ENCODE measurements at regions not wholly inside any gene's neighbourhood (a gene's known extent, or its start where the extent isn't known, plus 50 kb on each side); places are given as distances from the start of the nearest gene placed in this dataset.

GRCh38 chr18:55762424-55762823 is 174.4 kb upstream of the TCF4 start:
- Histone ChIP-seq H3K4me1 (no peaks in the 10 kb centered on the region), H3K27ac (no peak overlapping the region), H3K27me3 (no peaks in the 10 kb centered on the region), H3K4me3 (no peak overlapping the region), H3K9me3 (no peaks in the 10 kb centered on the region), H3K36me3 (no peaks in the 10 kb centered on the region)
- intact Hi-C loops (cut with DNase I): no loop called here
- TF ChIP-seq, protein P1, sequence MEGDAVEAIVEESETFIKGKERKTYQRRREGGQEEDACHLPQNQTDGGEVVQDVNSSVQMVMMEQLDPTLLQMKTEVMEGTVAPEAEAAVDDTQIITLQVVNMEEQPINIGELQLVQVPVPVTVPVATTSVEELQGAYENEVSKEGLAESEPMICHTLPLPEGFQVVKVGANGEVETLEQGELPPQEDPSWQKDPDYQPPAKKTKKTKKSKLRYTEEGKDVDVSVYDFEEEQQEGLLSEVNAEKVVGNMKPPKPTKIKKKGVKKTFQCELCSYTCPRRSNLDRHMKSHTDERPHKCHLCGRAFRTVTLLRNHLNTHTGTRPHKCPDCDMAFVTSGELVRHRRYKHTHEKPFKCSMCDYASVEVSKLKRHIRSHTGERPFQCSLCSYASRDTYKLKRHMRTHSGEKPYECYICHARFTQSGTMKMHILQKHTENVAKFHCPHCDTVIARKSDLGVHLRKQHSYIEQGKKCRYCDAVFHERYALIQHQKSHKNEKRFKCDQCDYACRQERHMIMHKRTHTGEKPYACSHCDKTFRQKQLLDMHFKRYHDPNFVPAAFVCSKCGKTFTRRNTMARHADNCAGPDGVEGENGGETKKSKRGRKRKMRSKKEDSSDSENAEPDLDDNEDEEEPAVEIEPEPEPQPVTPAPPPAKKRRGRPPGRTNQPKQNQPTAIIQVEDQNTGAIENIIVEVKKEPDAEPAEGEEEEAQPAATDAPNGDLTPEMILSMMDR (IDR thresholded peaks at IDR 0.05): no peak
- no peak for TF ChIP-seq POLR2A (IDR thresholded peaks at IDR 0.05)
- DNase-seq: no peak
- WGBS, 2 donors: 84 to 89% methylated on average over 3 of the region's 3 CpGs

GRCh38 chr18:55753643-55754263 is 165.8 kb upstream of the TCF4 start:
- no peaks in the 10 kb centered on the region for H3K36me3 ChIP-seq
- no peaks in the 10 kb centered on the region for H3K9me3 ChIP-seq
- WGBS, 2 donors: 50 to 66% methylated on average over 4 of the region's 4 CpGs
- no peaks in the 10 kb centered on the region for H3K4me1 ChIP-seq
- intact Hi-C loops (cut with DNase I): no loop called here
- no peak overlapping the region for H3K27ac ChIP-seq
- H3K4me3 ChIP-seq: no peak overlapping the region
- no peak for TF ChIP-seq POLR2A (IDR thresholded peaks at IDR 0.05)
- TF ChIP-seq, protein P1 (IDR thresholded peaks at IDR 0.05): no peak
- no peak for DNase-seq
- peaks cover 0 to 5% (median 0%) of the 10 kb centered on the region in 4 donors for H3K27me3 ChIP-seq

GRCh38 chr18:55751476-55751875 is 163.5 kb upstream of the TCF4 start:
- no peak overlapping the region for H3K4me3 ChIP-seq
- 93 to 97% methylated on average over 4 of the region's 4 CpGs for WGBS, 2 donors
- intact Hi-C loops (cut with DNase I): no loop called here
- peaks cover 0 to 5% (median 0%) of the 10 kb centered on the region in 4 donors for H3K27me3 ChIP-seq
- H3K4me1 ChIP-seq: no peaks in the 10 kb centered on the region
- H3K9me3 ChIP-seq: no peaks in the 10 kb centered on the region
- no peak for TF ChIP-seq POLR2A (IDR thresholded peaks at IDR 0.05)
- TF ChIP-seq, protein P1 (IDR thresholded peaks at IDR 0.05): no peak
- H3K27ac ChIP-seq: no peak overlapping the region
- no peak for DNase-seq
- no peaks in the 10 kb centered on the region for H3K36me3 ChIP-seq

GRCh38 chr18:55748227-55748738 is 160.3 kb upstream of the TCF4 start:
- Histone ChIP-seq H3K4me3 (no peak overlapping the region), H3K4me1 (no peaks in the 10 kb centered on the region), H3K9me3 (no peaks in the 10 kb centered on the region), H3K27me3 (peaks cover 0 to 5% (median 0%) of the 10 kb centered on the region in 4 donors), H3K36me3 (no peaks in the 10 kb centered on the region), H3K27ac (no peak overlapping the region)
- no peak for TF ChIP-seq POLR2A (IDR thresholded peaks at IDR 0.05)
- intact Hi-C loops (cut with DNase I): no loop called here
- no peak for DNase-seq
- 88 to 89% methylated on average over 2 to 4 of the region's 4 CpGs for WGBS, 2 donors

- H3K27me3 ChIP-seq: no peaks in the 10 kb centered on the region
- no peak overlapping the region for H3K27ac ChIP-seq
- H3K9me3 ChIP-seq: no peaks in the 10 kb centered on the region
- no peaks in the 10 kb centered on the region for H3K4me1 ChIP-seq
- H3K4me3 ChIP-seq: no peak overlapping the region
- TF ChIP-seq, protein P1 (IDR thresholded peaks at IDR 0.05): no peak
- no peak for TF ChIP-seq POLR2A (IDR thresholded peaks at IDR 0.05)
- DNase-seq: no peak
- 79 to 90% methylated on average over 2 of the region's 2 CpGs for WGBS, 2 donors
- intact Hi-C loops (cut with DNase I): no loop called here
- no peaks in the 10 kb centered on the region for H3K36me3 ChIP-seq
These were observed 156.2 kb upstream of the TCF4 start for GRCh38 chr18:55744206-55744605.
